Esophagus muscularis mucosa (tissue), 3 donors: ENCODE measurements at regions not wholly inside any gene's neighbourhood (a gene's known extent, or its start where the extent isn't known, plus 50 kb on each side); places are given as distances from the start of the nearest gene placed in this dataset.

Experiments used
- POLR2A ChIP-seq: fragments of 450-650 bp; IDR thresholded peaks from one replicate; pipeline ENCODE4 v1.6.1; 2017; ENCODE audit warnings: antibody characterized with exemption, moderate library complexity, mild to moderate bottlenecking, low read depth
- TF ChIP-seq, protein P1 (sequence below), 3 experiments: fragments of 200-600 bp in 2 of 3; fragments of 450-650 bp in 1 of 3; sonication (generic) in 2 of 3; IDR thresholded peaks; one replicate each; pipeline ENCODE4 v1.5.1; 2017 to 2019; ENCODE audit warnings: antibody characterized with exemption in 3 of 3, mild to moderate bottlenecking in 2 of 3, moderate library complexity in 1 of 3

DNA sequence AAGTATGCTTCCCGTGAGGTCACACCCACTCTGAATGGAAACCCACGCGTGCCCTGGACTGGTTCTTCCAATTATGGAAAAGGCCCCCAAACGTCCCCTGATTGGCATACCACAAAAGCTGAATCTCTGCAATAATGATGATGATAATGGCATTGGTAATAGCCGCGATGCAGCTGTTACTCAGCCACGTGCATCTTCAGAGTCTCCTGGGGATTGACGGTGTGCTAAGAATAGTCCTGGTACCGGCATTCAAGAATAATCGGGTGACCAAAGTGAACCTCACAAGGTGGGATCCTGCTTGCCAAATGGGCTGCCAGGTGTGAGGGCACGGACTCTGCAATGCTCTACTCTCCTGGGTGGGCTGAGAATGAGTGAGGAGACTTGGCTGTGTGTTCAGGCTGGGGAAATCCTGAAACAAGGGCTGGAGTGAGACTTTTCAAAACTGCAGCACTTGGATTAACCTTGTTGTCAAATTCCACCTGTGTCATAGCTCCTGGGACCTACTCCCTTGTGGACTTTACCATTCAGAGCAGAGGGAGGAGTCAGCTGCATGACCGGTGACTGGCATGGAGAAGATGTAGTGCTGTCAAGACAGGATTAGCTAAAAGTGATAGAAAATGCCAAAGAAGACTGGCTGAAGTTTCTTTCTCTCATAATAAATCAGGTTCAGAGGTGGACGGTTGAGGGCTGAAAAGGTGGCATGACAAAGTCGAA is 615.4 kb downstream of the MID1IP1 start:
- TF ChIP-seq, protein P1, sequence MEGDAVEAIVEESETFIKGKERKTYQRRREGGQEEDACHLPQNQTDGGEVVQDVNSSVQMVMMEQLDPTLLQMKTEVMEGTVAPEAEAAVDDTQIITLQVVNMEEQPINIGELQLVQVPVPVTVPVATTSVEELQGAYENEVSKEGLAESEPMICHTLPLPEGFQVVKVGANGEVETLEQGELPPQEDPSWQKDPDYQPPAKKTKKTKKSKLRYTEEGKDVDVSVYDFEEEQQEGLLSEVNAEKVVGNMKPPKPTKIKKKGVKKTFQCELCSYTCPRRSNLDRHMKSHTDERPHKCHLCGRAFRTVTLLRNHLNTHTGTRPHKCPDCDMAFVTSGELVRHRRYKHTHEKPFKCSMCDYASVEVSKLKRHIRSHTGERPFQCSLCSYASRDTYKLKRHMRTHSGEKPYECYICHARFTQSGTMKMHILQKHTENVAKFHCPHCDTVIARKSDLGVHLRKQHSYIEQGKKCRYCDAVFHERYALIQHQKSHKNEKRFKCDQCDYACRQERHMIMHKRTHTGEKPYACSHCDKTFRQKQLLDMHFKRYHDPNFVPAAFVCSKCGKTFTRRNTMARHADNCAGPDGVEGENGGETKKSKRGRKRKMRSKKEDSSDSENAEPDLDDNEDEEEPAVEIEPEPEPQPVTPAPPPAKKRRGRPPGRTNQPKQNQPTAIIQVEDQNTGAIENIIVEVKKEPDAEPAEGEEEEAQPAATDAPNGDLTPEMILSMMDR (IDR thresholded peaks at IDR 0.05) = no peak
- TF ChIP-seq POLR2A = no peak
